ENCODE measurements at regions not wholly inside any gene's neighbourhood (a gene's known extent, or its start where the extent isn't known, plus 50 kb on each side); places are given as distances from the start of the nearest gene placed in this dataset.

Small RNA genes in the stretch of these regions (small RNA-seq; reads per million reads assigned to genes)
- gene RNU6-755P, result 0 reads per million in 2 experiments
